Endodermal cell (in vitro differentiated cells): ENCODE measurements at regions not wholly inside any gene's neighbourhood (a gene's known extent, or its start where the extent isn't known, plus 50 kb on each side); places are given as distances from the start of the nearest gene placed in this dataset.
A peak's percentile ranks its signal among the peaks of the same experiment; 100 is the strongest.

Experiments
- DNase-seq: peaks from one replicate; pipeline ENCODE4 v3.0.0-alpha.2; 2017
- H3K27ac ChIP-seq: 2 replicates; pipeline ENCODE4 v1.5.1; 2013; ENCODE audit warnings: mild to moderate bottlenecking, low read depth, low read length, moderate library complexity
- H3K27me3 ChIP-seq: 2 replicates; pipeline ENCODE4 v1.6.1; 2013; ENCODE audit warnings: mild to moderate bottlenecking, low read length, moderate library complexity; ENCODE audit not compliant: insufficient read depth, control insufficient read depth, poor library complexity, severe bottlenecking
- H3K36me3 ChIP-seq: 2 replicates; pipeline ENCODE4 v1.7.0; 2013; ENCODE audit warnings: mild to moderate bottlenecking, low read length, moderate library complexity; ENCODE audit not compliant: control insufficient read depth, insufficient read depth
- H3K4me1 ChIP-seq: one replicate; pipeline ENCODE4 v1.7.0; 2013; ENCODE audit warnings: low read length; ENCODE audit not compliant: control insufficient read depth, insufficient read depth
- H3K4me3 ChIP-seq: 2 replicates; pipeline ENCODE4 v1.5.1; 2013; ENCODE audit warnings: mild to moderate bottlenecking, low read length, moderate library complexity
- H3K9ac ChIP-seq: 2 replicates; pipeline ENCODE4 v1.6.1; 2013; ENCODE audit warnings: mild to moderate bottlenecking, low read length, moderate library complexity; ENCODE audit not compliant: poor library complexity, severe bottlenecking; ENCODE audit errors: extremely low read depth
- H3K9me3 ChIP-seq: 2 replicates; pipeline ENCODE4 v1.6.1; 2013; ENCODE audit warnings: mild to moderate bottlenecking, low read length, moderate library complexity; ENCODE audit not compliant: control insufficient read depth
- H3K27ac Mint-ChIP-seq: 2 replicates; pipeline ENCODE4 v1.8.0; 2020; ENCODE audit warnings: mixed read lengths
- H3K27me3 Mint-ChIP-seq: 2 replicates; pipeline ENCODE4 v1.8.0; 2021; ENCODE audit warnings: mild to moderate bottlenecking, mixed read lengths; ENCODE audit not compliant: insufficient read depth
- H3K36me3 Mint-ChIP-seq: 2 replicates; pipeline ENCODE4 v1.8.0; 2020; ENCODE audit warnings: low read depth, mixed read lengths
- H3K4me1 Mint-ChIP-seq: 2 replicates; pipeline ENCODE4 v1.8.0; 2020; ENCODE audit warnings: mixed read lengths
- H3K4me3 Mint-ChIP-seq: 2 replicates; pipeline ENCODE4 v1.8.0; 2020; ENCODE audit warnings: mild to moderate bottlenecking, moderate library complexity, mixed read lengths
- H3K9me3 Mint-ChIP-seq: 2 replicates; pipeline ENCODE4 v1.8.0; 2020; ENCODE audit warnings: mild to moderate bottlenecking, mixed read lengths
- CTCF ChIP-seq: fragments of 200-600 bp; sonication (generic); conservative IDR thresholded peaks from 2 replicates; pipeline ENCODE4 v1.5.0; 2021; ENCODE audit warnings: antibody characterized with exemption, mild to moderate bottlenecking
- WGBS, 2 experiments: methylation state at CpG; one replicate each; pipeline versions ENCODE4 v1.1.5 to v1.1.7; 2013; ENCODE audit warnings: missing lambda C conversion rate in 2 of 2, mixed read lengths in 1 of 2; ENCODE audit not compliant: insufficient coverage in 1 of 2, insufficient read length in 1 of 2; 5-methylcytosine and 5-hydroxymethylcytosine counted together

DNA sequence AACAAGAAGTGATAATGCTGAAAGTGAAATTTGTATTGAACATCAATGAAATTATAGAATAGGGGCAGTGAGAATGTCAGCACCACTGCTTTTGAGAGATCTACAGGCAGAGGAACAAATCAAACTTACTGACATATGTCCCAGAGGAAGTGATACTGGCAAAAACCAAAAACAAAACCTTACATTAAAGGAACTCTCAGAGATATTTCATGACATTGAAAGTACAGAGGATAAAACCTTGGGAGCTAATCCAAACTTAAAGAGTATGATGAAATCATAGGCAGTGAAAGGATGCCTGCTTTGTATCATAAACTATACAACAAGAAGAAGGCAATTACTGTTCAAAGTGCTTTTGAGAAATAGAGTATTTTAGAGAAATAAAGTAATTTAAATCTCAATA is 90.4 kb upstream of the SV2C start:
- TF ChIP-seq CTCF: no peak
- Mint-ChIP-seq H3K4me3 (no peak overlapping the region), H3K9me3 (peaks cover 7% of the 10 kb centered on the region), H3K27ac (no peak overlapping the region), H3K27me3 (no peaks in the 10 kb centered on the region), H3K4me1 (no peaks in the 10 kb centered on the region), H3K36me3 (no peaks in the 10 kb centered on the region)
- Histone ChIP-seq H3K9me3 (no peaks in the 10 kb centered on the region), H3K36me3 (no peaks in the 10 kb centered on the region), H3K27me3 (no peaks in the 10 kb centered on the region), H3K27ac (no peak overlapping the region), H3K4me1 (no peaks in the 10 kb centered on the region), H3K4me3 (no peak overlapping the region), H3K9ac (no peak overlapping the region)
- DNase-seq: no peak

- Histone ChIP-seq H3K4me3 (no peak overlapping the region), H3K4me1 (no peaks in the 10 kb centered on the region), H3K27me3 (no peaks in the 10 kb centered on the region), H3K36me3 (no peaks in the 10 kb centered on the region), H3K9ac (no peak overlapping the region), H3K27ac (no peak overlapping the region), H3K9me3 (no peaks in the 10 kb centered on the region)
- peak; percentile 57 for DNase-seq
- no peak overlapping the region for H3K27ac Mint-ChIP-seq
- H3K4me1 Mint-ChIP-seq: peaks cover 10% of the 10 kb centered on the region
- no peak overlapping the region for H3K4me3 Mint-ChIP-seq
- H3K9me3 Mint-ChIP-seq: no peaks in the 10 kb centered on the region
- 69 to 75% methylated on average over 3 of the region's 3 CpGs for WGBS, 2 experiments
- H3K36me3 Mint-ChIP-seq: no peaks in the 10 kb centered on the region
- H3K27me3 Mint-ChIP-seq: peaks cover 8% of the 10 kb centered on the region
- no peak for TF ChIP-seq CTCF
Observed at GRCh38 chr5:75985077-75985476, 98.1 kb upstream of the SV2C start.

GRCh38 chr5:75975496-75975895 is 107.7 kb upstream of the SV2C start:
- WGBS, 2 experiments: 90 to 97% methylated on average over 3 to 5 of the region's 5 CpGs
- no peaks in the 10 kb centered on the region for H3K36me3 ChIP-seq
- H3K36me3 Mint-ChIP-seq: no peaks in the 10 kb centered on the region
- peaks cover 14% of the 10 kb centered on the region for H3K27me3 ChIP-seq
- H3K4me3 Mint-ChIP-seq: no peak overlapping the region
- H3K9ac ChIP-seq: no peak overlapping the region
- H3K9me3 Mint-ChIP-seq: peaks cover 13% of the 10 kb centered on the region
- no peaks in the 10 kb centered on the region for H3K4me1 ChIP-seq
- H3K27ac ChIP-seq: no peak overlapping the region
- TF ChIP-seq CTCF: no peak
- H3K4me3 ChIP-seq: no peak overlapping the region
- no peak for DNase-seq
- no peaks in the 10 kb centered on the region for H3K4me1 Mint-ChIP-seq
- no peaks in the 10 kb centered on the region for H3K9me3 ChIP-seq
- peaks cover 12% of the 10 kb centered on the region for H3K27me3 Mint-ChIP-seq
- no peak overlapping the region for H3K27ac Mint-ChIP-seq
